ENCODE measurements at regions not wholly inside any gene's neighbourhood (a gene's known extent, or its start where the extent isn't known, plus 50 kb on each side); places are given as distances from the start of the nearest gene placed in this dataset.

GRCh38 chr12:4015225-4016091 lies 142.3 kb upstream of the PARP11 start (continued):
- TF ChIP-seq BRD4 (CRISPR knock-in tag; IDR thresholded peaks at IDR 0.05) (peak; percentile 93; the same call in 1 of the 2 replicates), PLSCR1 (CRISPR knock-in tag; IDR thresholded peaks at IDR 0.05; ENCODE audit: borderline replicate concordance) (no peak), ZNF607 (CRISPR knock-in tag; IDR thresholded peaks at IDR 0.05; ENCODE audit: borderline replicate concordance) (peak; percentile 33; the same call in 1 of the 2 replicates), SIX1 (CRISPR knock-in tag; IDR thresholded peaks at IDR 0.05; ENCODE audit: borderline replicate concordance) (peak; percentile 59), TCF7 (IDR thresholded peaks at IDR 0.05; ENCODE audit: low read depth) (peak; percentile 98), ZNF770 (CRISPR knock-in tag; IDR thresholded peaks at IDR 0.05) (0 out of 2 replicates have a peak, but pooled peaks have one; percentile 37), SAP130 (CRISPR knock-in tag; IDR thresholded peaks at IDR 0.05; ENCODE audit: low read depth) (peak; percentile 81), ZNF788 (CRISPR knock-in tag; IDR thresholded peaks at IDR 0.05; ENCODE audit: borderline replicate concordance) (peak; percentile 93), ERF (CRISPR knock-in tag; IDR thresholded peaks at IDR 0.05) (peak; percentile 94)

GRCh38 chr12:4014858-4015224 lies 141.6 kb upstream of the PARP11 start:
- Histone ChIP-seq H3K27ac (ENCODE audit: extremely low read length, insufficient read depth, low read length) (peak overlapping the region; percentile 99), H3K27me3 (ENCODE audit: control insufficient read depth in 1 of 2, insufficient read depth in 2 of 2, low read length in 2 of 2) (no peaks in the 10 kb centered on the region), H3K9ac (ENCODE audit: insufficient read depth, low read depth, low read length) (peak overlapping the region; percentile 85), H3K36me3 (replicated peaks in 1 of 2; ENCODE audit: control insufficient read depth in 1 of 2, insufficient read depth in 2 of 2, low read length in 2 of 2) (no peaks in the 10 kb centered on the region), H4K20me1 (ENCODE audit: insufficient read depth, low read length) (no peaks in the 10 kb centered on the region), H3K4me2 (ENCODE audit: low read depth, low read length) (peak overlapping the region; percentile 89), H3K4me3 (replicated peaks in 1 of 3; ENCODE audit: insufficient read depth in 1 of 3, low read depth in 2 of 3, low read length in 3 of 3) (peak overlapping the region in 2 of 3 experiments; percentile 2 to 51; a peak in 2 of 6 replicates), H3K9me3 (ENCODE audit: low read length) (no peaks in the 10 kb centered on the region), H3K4me1 (ENCODE audit: insufficient read depth, low read length) (peaks cover 84% of the 10 kb centered on the region), H3K79me2 (ENCODE audit: insufficient read depth, low read length) (no peaks in the 10 kb centered on the region), H2AFZ (ENCODE audit: low read length) (no peak overlapping the region)
- DNase-seq (ENCODE audit: low spot score) (no peak), FAIRE-seq (no peak), ATAC-seq (peak; percentile 30)
- BruUV-seq (replicated peaks) = TSS peak; percentile 90
- in situ Hi-C loops (cut with HindIII; ENCODE audit: extremely low pct_ligation_motif_present, low pct_unique_long_range_greater_than_20kb) = no loop called here
- CTCF ChIA-PET (ENCODE audit: low intra/inter-chr PET ratio, low total read pairs) = no interaction called here
- intact Hi-C loops (cut with micrococcal nuclease; ENCODE audit: unreplicated experiment) = loop anchor here (2.0 to 10.0 kb wide), 3 partner anchors 16 to 140 kb away; partner anchors contain the start of gene PARP11
- 0% methylated on average over 3 of the region's 6 CpGs for WGBS (ENCODE audit: low lambda C conversion rate)
- POLR2A ChIA-PET = interaction anchor here (1.0 to 8.5 kb wide), 10 partner anchors 8 to 142 kb away, joined by 3 to 135 read pairs (median 11); partner anchors contain the start of gene PARP11
- TF ChIP-seq ZMYM4 (CRISPR knock-in tag; IDR thresholded peaks at IDR 0.05) (no peak), POLR2A (IDR thresholded peaks at IDR 0.05; ENCODE audit: insufficient read depth in 1 of 2, low read depth in 2 of 2, low read length in 2 of 2) (peak in 1 of 2 experiments; percentile 11; a peak in 3 of 4 replicates), POLR2AphosphoS5 (IDR thresholded peaks at IDR 0.05; ENCODE audit: low read depth, low read length) (peak; percentile 22), MTERF4 (CRISPR knock-in tag; IDR thresholded peaks at IDR 0.05) (no peak), GPBP1L1 (CRISPR knock-in tag; IDR thresholded peaks at IDR 0.05) (no peak), ZNF781 (CRISPR knock-in tag; IDR thresholded peaks at IDR 0.05; ENCODE audit: borderline replicate concordance, not compliant biosample characterization) (peak; percentile 34)
